Myocyte (in vitro differentiated cells): ENCODE measurements at regions not wholly inside any gene's neighbourhood (a gene's known extent, or its start where the extent isn't known, plus 50 kb on each side); places are given as distances from the start of the nearest gene placed in this dataset.

ENCODE experiments used
- DNase-seq: peaks from one replicate; pipeline ENCODE4 v3.0.0-alpha.2; 2012; ENCODE audit warnings: low read depth

DNA sequence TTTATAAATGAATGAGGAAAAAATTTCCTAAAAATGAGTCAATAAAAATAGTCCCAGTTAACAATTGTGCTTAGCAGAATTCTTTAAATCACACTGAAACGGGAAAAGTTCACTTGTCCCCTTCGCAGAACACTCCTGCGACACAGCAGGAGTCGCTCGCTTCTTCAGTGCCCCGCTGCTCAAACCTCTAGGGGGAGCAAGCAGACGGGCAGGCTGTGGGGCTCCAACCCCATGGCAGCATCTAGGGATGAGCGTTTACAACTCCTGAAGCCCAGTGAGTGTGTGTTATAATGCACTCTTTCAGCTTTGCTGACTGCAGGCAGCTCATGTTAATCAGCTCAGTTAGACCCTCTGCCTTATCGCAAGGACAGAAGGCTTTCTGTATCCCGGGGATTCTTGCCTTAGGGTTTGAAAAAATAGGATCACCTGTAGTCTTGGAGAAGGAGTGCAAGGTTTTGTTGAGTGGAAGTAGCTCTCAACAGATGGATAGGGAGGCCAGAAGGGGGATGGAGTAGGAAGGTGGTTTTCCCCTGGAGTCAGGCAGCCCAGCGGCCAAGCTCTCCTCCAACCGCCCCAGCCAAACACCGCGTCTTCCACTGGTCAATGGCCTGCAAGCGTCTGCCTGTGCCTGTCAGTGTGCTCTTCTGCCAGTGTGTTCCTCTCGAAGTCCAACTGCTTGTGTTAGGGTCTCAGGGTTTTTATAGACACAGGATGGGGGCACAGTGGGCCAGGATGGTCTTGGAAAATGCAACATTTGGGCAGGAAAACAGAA, 1977.7 kb upstream of the LRRTM1 start:
- no peak for DNase-seq

DNA sequence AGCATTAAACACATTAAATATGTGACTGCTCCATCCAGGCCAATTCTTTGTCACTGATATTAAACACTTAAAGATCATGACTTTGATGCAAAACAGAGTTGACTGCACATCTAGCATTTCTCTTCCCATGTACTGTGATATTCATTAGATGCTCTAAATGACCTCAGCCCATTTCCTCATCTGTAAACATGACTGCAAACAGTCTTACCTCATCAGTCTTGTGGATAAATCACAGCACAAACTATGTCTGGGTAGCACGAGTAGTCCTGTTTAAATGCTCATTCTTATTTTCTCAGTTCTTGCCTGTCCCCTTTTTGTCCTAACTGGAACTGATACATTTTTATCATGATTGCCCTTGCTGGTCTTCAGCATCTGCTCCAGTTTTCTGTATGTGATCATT, 1974.8 kb upstream of the LRRTM1 start:
- no peak for DNase-seq

DNA sequence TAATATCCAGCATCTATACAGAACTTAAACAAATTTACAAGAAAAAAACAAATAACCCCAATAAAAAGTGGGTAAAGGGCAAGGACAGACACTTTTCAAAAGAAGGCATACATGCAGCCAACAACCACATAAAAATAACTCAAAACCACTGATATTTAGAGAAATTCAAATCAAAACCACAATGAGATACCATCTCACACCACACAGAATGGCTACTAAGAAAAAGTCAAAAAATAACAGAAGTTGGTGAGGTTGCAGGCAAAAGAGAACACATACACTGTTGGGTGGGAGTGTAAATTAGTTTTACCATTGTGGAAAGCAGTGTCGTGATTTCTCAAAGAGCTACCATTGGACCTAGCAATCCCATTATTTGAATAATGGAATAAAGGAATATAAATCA, 1973.9 kb upstream of the LRRTM1 start:
- DNase-seq, result peak; percentile 4

DNA sequence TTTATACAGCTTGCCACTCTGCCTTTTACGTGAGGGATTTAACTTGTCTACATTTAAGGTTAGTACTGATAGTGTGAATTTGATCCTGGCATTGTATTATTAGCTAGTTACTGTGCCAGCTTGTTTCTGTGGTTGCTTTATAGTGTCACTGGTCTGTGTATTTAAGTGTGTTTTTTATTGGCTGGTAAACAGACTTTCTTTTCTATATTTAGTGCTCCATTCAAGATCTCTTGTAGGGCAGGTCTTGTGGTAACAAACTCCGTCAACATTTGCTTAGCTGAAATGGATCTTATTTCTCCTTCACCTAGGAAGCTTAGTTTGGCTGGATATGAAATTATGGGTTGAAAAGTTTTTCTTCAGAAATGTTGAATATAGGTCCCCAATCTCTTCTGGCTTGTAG, 1971.0 kb upstream of the LRRTM1 start:
- peak; percentile 35 for DNase-seq

DNA sequence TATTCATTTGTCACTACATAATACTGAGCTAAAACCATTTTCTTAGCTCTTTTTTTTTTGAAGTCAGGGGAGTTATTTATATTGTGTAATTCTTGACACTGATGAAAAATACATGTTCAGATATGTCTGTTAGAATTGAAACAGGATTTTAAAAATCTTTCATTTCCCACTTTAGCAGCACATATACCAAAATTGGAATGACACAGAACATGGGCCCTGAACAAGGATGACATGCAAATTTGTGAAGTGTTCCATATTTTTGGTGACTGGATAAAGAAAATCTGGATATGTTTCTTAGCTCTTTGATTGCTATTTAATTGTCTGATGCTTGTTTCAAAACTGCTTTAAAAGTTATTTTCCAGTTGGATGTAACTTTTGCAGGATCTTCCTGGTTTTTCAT, 1963.9 kb upstream of the LRRTM1 start:
- DNase-seq, result no peak

DNA sequence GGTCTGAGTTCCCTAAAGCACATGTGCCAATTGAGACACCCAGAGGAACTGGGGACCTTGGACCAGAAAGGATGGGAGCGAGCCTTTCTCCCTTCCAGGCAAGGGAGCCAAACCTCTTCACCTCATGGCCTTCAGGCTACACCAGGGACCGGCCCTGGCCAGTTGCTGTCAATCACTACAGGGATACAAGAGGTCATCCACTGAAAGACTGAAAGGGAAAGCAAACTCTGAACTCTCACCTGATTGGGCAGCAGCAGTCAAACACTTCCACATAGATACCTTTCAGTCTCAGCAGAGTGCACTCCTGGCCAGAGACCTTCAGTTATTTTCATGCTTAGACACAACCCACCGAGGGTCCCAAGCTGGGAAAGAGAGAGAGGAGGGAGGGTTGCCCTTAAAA, 1956.0 kb upstream of the LRRTM1 start:
- no peak for DNase-seq

DNA sequence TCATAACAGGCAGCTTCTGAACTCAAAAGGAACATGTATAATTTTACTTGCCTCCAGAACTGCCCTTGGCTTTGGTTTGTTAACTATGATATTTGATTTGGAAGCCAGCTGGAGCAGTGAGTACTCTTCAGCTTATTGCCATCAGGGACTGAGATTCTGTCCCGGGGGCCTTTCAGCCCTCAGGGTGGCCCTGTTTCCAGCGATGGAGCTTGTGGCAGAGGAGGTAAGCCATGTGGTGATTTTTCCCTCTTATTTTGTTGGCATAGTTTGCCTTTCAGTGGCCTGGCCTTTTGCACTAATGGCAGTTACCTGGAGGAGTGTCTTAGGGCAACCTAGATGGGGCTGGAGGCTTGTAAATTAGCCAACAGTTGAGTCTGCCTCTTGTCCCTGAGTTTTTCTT, 1955.0 kb upstream of the LRRTM1 start:
- no peak for DNase-seq

DNA sequence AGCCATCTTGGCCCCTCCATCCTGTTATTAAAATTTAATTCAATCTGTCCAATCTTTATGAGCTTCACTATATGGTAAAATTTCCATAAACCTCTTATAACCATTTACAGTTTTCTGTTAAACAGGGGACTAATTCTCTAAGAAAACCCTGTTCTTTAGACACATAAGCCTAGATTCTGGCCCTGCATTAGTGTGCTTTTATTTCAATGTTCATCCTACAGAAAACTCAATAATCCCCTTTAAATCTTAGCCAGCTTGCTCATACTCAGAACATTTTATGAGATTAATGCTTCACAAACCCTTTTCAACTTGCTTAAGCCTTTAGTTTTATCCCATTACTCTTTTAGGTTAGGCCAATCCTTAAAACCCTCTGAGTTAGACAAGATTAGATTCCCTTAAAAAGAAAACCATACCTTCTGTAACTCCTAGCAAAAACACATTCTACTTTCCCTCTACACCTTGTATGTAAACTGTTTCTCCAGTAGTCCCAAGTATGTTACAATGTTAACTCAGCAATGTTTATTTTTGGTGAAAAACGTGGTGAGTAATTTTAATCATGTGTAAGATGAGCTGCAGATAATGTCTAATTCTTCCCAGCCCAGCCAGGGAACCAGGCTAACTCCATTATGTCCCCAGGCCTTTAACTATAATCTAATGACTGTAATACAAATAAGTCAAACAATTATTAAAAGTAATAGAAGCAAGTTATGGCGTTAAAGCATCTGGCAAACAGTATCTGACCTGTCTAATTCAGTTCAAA, 1953.4 kb upstream of the LRRTM1 start:
- no peak for DNase-seq

DNA sequence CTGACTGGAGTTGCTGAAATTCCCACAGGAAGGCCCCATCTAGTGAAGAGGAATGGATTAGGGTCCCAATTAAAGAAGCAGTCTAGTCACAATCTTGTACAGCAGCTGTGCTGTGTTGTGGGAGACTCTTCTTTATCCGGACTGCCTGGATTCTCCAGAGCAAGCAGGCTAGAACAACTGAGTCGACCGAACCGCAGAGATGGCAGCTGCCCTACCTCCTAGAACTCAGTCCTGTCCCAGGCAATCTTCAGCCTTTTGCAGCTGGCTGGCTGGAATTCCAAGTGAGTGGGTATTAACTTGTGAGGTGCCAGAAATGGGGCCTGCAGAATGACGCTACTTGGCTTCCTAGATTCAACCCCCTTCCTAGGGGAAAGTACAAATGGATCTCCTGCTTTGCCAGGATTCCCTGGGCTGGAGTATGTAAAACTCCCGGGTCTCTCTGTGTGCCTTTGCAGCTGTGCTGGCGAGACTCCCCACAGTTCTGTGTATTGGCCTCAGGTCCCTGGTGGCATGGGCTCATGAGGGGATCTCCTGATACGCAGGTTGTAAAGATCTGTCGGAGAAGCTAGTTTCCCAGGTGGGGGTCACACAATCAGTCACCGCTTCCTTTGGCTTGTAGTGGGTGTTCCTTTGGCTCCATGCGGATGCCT, 1952.6 kb upstream of the LRRTM1 start:
- DNase-seq, result peak; percentile 52

DNA sequence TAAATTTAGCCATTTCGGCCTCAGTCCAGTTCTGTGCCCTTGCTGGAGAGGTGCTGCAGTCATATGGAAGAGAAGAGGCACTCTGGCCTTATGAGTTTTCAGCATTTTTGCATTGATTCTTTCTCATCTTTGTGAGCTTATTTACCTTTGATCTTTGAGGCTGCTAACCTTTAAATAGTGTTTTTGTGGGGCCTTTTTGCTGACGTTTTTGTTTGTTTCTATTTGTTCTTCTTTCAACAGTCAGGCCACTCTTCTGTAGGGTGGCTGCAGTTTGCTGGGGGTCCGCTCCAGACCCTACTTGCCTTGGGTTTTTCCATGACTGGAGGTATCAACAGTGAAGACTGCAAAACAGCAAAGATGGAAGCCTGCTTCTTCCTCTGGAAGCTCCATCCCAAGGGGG, 1951.7 kb upstream of the LRRTM1 start:
- no peak for DNase-seq

DNA sequence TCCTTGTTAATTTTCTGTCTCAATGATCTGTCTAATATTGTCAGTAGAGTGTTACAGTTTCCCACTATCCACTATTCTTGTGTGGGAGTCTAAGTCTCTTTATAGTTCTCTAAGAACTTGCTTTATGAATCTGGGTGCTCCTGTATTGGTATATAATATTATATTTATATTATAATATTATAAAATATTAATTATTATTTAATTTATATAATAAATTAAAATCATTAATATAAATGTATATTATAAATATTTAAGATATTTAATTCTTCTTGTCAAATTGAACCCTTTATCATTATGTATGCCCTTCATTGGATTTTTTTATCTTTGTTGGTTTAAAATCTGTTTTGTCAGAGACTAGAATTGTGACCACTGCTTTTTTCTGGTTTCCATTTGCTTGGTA, 1950.2 kb upstream of the LRRTM1 start:
- no peak for DNase-seq

DNA sequence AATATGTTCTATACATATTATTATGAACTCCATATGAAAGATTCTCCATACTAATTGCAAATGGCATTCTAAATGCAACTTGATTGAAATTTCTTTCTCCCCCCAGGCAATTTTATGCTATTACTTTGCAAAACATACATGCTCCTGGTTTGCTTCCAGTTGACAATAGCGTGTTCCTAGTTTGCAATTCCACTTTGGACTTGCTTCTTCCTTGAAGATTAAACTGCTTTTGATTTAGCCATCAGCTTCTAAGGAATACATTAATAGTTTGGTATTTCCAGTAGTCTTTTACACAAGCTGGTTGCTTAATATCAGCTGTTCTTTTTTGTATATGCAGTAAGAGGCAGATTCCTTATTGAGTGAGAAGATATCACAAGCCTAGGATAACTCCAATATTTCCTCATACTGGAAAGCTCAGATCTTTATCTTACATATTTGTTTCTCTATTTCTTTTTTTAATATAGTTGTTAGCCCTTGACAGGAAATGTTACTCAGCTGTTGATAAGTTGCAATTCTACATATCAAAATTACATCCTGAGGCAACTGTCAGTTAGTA, 1941.7 kb upstream of the LRRTM1 start:
- no peak for DNase-seq

DNA sequence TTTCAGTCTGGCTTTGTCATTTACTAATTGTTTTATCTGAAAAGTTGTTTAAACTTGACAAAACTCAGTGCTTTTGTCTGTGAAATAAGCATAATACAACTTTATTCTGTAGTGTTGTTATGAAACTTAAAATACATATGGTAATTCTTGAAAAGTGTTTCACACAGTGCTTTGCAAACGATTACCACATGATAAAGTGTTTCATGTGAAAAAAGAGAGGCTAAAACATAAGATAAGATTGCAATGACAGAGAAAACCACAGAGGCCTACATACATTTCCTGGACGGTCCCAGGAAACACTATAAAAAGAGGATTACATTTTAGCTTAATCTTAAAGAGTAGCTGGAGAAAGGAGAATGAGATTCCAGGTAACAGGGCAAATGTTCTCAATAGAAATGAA, 1934.6 kb upstream of the LRRTM1 start:
- DNase-seq, result no peak

DNA sequence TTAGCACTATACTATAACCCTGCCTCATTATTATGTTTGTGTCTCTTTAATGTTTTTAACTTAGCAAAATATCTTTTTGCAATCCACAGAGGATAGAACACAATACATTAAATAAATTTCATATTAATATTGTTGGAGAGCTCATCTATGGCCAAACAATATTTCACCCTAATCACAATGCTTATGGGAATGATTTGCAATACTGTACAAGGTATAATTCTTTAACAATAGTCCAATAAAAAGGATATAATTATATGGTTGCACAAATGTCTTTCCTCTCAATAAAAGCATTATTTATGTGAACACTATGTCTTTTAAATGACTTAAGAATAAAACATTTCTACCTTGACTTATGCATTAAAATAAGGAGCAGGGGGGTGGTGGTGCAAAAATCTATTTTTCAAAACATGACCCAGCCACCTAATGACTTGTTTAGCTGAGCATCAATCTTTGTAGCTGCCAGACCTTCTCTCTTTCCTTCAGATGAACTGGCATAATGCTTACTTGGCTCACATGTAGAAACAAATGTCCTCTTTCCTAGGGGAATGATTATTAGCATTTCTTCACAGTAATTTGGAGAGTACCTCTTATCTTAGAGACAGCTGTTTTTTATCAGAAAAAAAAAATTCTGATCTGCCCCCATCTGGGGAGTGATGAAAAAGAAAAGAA, 1933.6 kb upstream of the LRRTM1 start:
- DNase-seq, result no peak

DNA sequence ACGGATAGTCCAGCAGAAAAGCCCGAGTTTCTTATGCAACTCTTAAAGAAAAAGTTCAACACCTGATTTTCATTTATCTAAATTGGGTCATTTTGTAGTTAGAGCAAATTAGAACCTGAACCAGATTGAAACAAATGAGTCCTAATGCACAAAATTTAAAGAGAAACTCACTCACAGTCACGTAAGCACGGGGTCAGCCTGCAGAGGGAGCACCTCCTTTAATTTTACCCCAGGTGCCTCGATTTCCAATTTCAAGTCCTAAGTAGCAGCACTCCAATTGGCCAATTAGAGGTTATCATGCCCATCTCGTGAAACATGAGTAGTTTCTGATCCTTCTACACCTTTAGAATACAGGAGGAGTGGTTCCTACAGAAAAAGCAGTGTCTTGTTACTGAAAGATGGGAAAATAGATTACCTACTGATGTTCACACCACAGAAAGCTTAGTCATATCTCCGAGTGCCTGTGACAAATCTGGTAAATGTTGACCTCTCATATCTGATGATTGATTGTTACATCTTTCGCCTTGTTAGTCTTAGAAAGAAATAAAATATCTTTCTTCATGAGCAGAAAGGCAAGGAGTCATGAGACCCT, 1929.8 kb upstream of the LRRTM1 start:
- DNase-seq, result peak; percentile 21

DNA sequence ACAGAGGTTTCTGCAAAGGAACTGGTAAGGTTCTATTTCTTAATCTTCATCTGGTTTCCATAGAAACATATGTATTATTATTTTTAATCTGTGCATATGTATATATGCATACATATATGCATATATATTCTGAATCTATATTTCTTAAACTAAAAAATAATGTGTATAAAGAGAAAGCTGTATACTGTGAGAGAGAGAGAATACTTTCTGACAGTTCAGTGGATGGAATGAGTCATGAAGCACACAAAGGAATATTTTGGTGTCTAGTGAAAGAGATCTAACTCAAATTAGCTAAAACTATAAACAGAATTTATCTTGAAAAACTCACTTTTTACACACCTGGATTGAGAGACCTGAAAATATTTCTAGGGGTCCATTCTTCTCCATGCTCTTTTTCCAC, 1929.3 kb upstream of the LRRTM1 start:
- no peak for DNase-seq

DNA sequence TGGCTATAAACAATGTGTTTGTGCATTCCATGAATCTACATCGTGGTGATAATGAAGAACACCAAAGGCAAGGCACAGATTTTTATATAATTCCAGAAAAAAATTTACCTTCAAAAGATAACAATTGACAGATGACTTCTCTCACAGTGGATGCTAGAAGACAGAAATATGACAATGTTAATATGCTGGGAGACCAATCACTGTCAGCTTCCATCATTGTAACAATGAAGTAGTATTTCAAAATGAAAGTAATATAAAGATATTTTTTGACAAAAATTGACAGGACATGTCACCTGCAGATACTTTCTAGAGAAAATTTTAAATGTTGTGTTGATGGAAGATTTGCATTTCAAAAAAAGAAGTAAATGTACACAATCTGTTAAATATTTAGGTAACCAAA, 1925.9 kb upstream of the LRRTM1 start:
- no peak for DNase-seq

DNA sequence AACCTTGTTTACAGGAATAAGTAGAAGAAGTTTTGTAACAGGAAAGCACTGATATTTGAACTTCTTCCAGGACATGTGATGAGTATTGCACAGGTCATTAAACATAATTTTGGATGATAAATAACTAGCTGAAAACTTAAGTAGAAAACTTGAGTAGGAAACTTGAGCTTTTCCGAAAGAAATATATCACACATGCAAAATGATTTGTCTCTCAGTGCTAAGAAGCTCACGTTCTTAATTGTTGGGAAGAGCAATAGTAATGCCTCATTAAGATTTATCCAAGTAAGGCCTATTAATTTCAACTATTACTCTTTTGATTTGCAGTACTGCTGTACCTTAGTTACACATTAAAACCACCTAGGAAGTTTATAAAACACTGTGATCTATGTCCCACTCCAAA, 1921.9 kb upstream of the LRRTM1 start:
- no peak for DNase-seq

DNA sequence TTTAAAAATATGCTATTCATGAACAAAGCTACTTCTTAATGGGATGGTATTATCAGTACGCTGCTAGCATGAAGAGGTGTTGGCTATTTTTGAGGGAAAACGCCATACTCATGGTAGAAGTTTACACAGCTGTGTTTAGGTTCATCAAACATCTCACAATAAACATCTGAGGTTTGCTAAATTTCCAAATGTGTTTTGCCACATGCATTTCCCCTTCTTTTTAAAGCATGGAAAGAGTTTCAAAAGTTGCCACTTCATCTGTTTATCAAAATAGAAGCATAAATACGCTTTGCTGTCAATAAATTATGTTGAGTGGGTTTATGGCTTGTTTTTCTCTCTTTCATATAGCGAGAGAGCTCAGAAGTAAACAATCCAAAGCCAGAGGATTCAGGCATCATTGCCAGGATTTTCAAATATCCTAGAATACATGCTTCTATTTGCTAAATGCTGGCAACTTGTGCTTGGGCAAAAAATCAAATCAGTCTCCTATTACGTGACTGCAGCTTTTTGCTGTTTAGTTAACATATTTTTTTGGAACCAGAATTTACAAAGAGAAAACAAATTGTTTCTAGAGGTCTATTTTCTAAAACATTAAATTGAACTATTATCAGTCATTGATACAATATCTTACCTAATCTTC, 1919.9 kb upstream of the LRRTM1 start:
- no peak for DNase-seq

DNA sequence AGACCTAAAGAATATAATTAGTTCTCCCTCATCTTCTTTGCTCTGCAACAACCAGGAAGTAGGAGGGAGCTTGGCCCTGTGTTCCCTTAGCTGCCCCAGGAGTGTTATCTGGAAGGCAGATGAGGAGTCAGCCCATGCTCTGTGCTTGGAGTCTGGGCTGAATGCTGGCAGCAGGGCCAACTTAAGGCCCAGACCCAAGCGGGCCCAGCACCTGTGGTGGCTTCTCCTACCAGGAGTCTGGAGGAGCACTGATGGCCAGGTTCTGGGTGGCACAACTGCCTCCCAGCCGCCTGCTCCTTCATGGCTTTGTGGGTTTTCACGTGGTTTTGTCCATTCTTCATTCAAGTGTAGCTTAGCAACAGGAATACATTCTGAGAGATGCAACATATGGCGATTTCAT, 1910.7 kb upstream of the LRRTM1 start:
- DNase-seq, result no peak

DNA sequence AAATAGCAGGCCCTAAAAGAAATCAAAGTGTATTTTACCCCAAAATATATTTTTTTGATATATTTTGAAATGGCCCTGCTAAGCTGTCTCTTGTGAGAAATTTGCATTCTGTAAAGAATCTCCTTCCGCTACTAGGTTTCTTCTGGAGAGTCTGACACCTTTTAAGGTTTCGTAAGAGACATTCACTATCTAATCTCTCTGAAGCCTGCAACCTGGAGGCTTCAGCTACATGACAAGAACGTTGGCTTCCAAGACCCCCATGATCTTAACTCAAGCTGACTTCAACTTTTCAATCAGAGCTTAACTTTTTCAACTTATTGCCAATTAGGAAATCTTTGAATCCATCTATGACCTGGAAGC, 1894.9 kb upstream of the LRRTM1 start:
- no peak for DNase-seq
